Endothelial cell of umbilical vein (primary cell): ENCODE measurements at regions not wholly inside any gene's neighbourhood (a gene's known extent, or its start where the extent isn't known, plus 50 kb on each side); places are given as distances from the start of the nearest gene placed in this dataset.

Source experiments
- BruUV-seq: library from RNA; stranded (reverse); fragments of 400-500 nt; replicated peaks from 2 replicates; lab custom pipeline; 2021; lab: Mats Ljungman, UMichigan
- CTCF ChIA-PET: fragments of 300-600, 350-600 bp; sonication (Branson Sonifier 250); formaldehyde crosslinking; loops from one replicate; lab custom pipeline; 2021; ENCODE audit warnings: antibody characterized with exemption, inconsistent platforms; lab: Charles Lee
- POLR2A ChIA-PET: fragments of 300-600, 350-600 bp; sonication (Branson Sonifier 250); formaldehyde crosslinking; loops from one replicate; lab custom pipeline; 2021; ENCODE audit warnings: antibody characterized with exemption, inconsistent platforms; lab: Charles Lee
- DNase-seq: peaks from one replicate; pipeline ENCODE4 v3.0.0-alpha.2; 2011; ENCODE audit warnings: low read depth, low spot score
- FAIRE-seq: peaks from 2 replicates; lab custom pipeline; 2011; peaks lifted over from hg19 to GRCh38; lab: Jason Lieb, UNC
- H2AFZ ChIP-seq: 2 replicates; pipeline ENCODE4 v1.6.0; 2012; ENCODE audit warnings: low read depth, low read length, control low read depth, inconsistent platforms
- H3K27ac ChIP-seq: 2 replicates; pipeline ENCODE4 v1.5.1; 2011; ENCODE audit warnings: low read depth, mild to moderate bottlenecking, control low read depth, low read length, moderate library complexity; ENCODE audit not compliant: insufficient read depth
- H3K27me3 ChIP-seq, 2 experiments: 2 replicates each; pipeline versions ENCODE4 v1.6.0 to v1.6.1; 2011; ENCODE audit warnings: low read length in 2 of 2, mixed read lengths in 1 of 2; ENCODE audit not compliant: control insufficient read depth in 2 of 2, insufficient read depth in 2 of 2
- H3K36me3 ChIP-seq, 2 experiments: 2 replicates in 1 of 2; 3 replicates in 1 of 2; pipeline ENCODE4 v1.5.1; 2011; ENCODE audit warnings: low read length in 2 of 2, mild to moderate bottlenecking in 1 of 2, moderate library complexity in 1 of 2; ENCODE audit not compliant: control insufficient read depth in 2 of 2, insufficient read depth in 2 of 2; ENCODE audit errors: extremely low read depth in 1 of 2
- H3K4me1 ChIP-seq: 3 replicates; pipeline ENCODE4 v1.5.1; 2011; ENCODE audit warnings: mild to moderate bottlenecking, low read length; ENCODE audit not compliant: control insufficient read depth, insufficient read depth; ENCODE audit errors: extremely low read depth
- H3K4me2 ChIP-seq: 2 replicates; pipeline ENCODE4 v1.6.1; 2011; ENCODE audit warnings: low read length, control low read depth, mixed read lengths; ENCODE audit not compliant: insufficient read depth
- H3K4me3 ChIP-seq, 3 experiments: fragments of 200-600 bp in 1 of 3; sonication (generic), shearing (Covaris generic) in 1 of 3; replicated peaks in 1 of 3; 2 replicates each; pipeline ENCODE4 v1.5.1; 2011 to 2016; ENCODE audit warnings: control low read depth in 3 of 3, low read length in 3 of 3, mild to moderate bottlenecking in 2 of 3, inconsistent platforms in 1 of 3, low read depth in 1 of 3, moderate library complexity in 1 of 3; ENCODE audit not compliant: insufficient read depth in 1 of 3
- H3K79me2 ChIP-seq: 2 replicates; pipeline ENCODE4 v1.6.0; 2012; ENCODE audit warnings: low read length, inconsistent platforms; ENCODE audit not compliant: control insufficient read depth, insufficient read depth
- H3K9ac ChIP-seq: replicated peaks from 2 replicates; pipeline ENCODE3; 2011; ENCODE audit warnings: low read length, control low read depth; ENCODE audit not compliant: insufficient read depth; ENCODE audit errors: extremely low read depth
- H3K9me1 ChIP-seq: replicated peaks from 3 replicates; pipeline ENCODE4 v1.6.0; 2011; ENCODE audit warnings: mild to moderate bottlenecking, low read length; ENCODE audit not compliant: control insufficient read depth, insufficient read depth; ENCODE audit errors: extremely low read depth
- H3K9me3 ChIP-seq: replicated peaks from 2 replicates; pipeline ENCODE4 v1.5.1; 2012; ENCODE audit warnings: low read length, inconsistent platforms; ENCODE audit not compliant: control insufficient read depth, insufficient read depth
- H4K20me1 ChIP-seq: replicated peaks from 2 replicates; pipeline ENCODE3; 2011; ENCODE audit warnings: mild to moderate bottlenecking, low read length; ENCODE audit not compliant: control insufficient read depth, insufficient read depth; ENCODE audit errors: extremely low read depth
- CTCF ChIP-seq, 2 donors: IDR thresholded peaks; 1 replicate in 1 of 2; 2 replicates in 1 of 2; pipeline ENCODE4 v1.5.1; 2011; ENCODE audit warnings: low read length in 2 of 2, mild to moderate bottlenecking in 2 of 2, moderate library complexity in 2 of 2, control low read depth in 1 of 2, inconsistent platforms in 1 of 2, low read depth in 1 of 2; ENCODE audit not compliant: insufficient read depth in 1 of 2; ENCODE audit errors: extremely low read depth in 1 of 2
- EZH2 ChIP-seq: IDR thresholded peaks from 2 replicates; pipeline ENCODE4 v1.6.1; 2012; ENCODE audit warnings: borderline replicate concordance, low read depth, mild to moderate bottlenecking, moderate library complexity, low read length, inconsistent platforms; ENCODE audit not compliant: severe bottlenecking
- FOS ChIP-seq: IDR thresholded peaks from 2 replicates; pipeline ENCODE4 v1.6.1; 2011; ENCODE audit warnings: mild to moderate bottlenecking, low read length, moderate library complexity, borderline replicate concordance; ENCODE audit not compliant: insufficient read depth
- GATA2 ChIP-seq: IDR thresholded peaks from 2 replicates; pipeline ENCODE4 v1.7.0; 2011; ENCODE audit warnings: low read depth, mild to moderate bottlenecking, moderate library complexity, mixed read lengths, low read length; ENCODE audit not compliant: insufficient read length, insufficient read depth
- JUN ChIP-seq: IDR thresholded peaks from 2 replicates; pipeline ENCODE4 v1.6.1; 2011; ENCODE audit warnings: borderline replicate concordance, low read depth; ENCODE audit not compliant: insufficient read length, insufficient read depth
- MAX ChIP-seq: IDR thresholded peaks from 2 replicates; pipeline ENCODE4 v1.6.1; 2011; ENCODE audit not compliant: insufficient read depth, insufficient read length
- MYC ChIP-seq: IDR thresholded peaks from one replicate; pipeline ENCODE4 v1.6.1; 2011; ENCODE audit warnings: mild to moderate bottlenecking, low read depth, low read length
- POLR2A ChIP-seq: IDR thresholded peaks from 2 replicates; pipeline ENCODE4 v1.6.1; 2012; ENCODE audit warnings: low read depth, mild to moderate bottlenecking, control low read depth, low read length
- POLR2AphosphoS5 ChIP-seq: IDR thresholded peaks from 2 replicates; pipeline ENCODE4 v1.6.1; 2012; ENCODE audit warnings: low read depth, mild to moderate bottlenecking, control low read depth, low read length, moderate library complexity; ENCODE audit not compliant: insufficient read depth
- dilution Hi-C: fragments of 300-500 bp; cut with MboI; formaldehyde crosslinking; loops from one replicate; pipeline ENCODE4 v1.15.0; 2019; ENCODE audit warnings: low sequenced_read_pairs; ENCODE audit not compliant: extremely low pct_ligation_motif_present
- intact Hi-C: fragments of 100-400 bp; cut with micrococcal nuclease; formaldehyde crosslinking; loops from one replicate; pipeline ENCODE4 v1.10.0; 2022

GRCh38 chrX:125203365-125203736 lies 116.3 kb upstream of the TEX13C start:
- Histone ChIP-seq H3K27me3 (peaks cover 3 to 4% of the 10 kb centered on the region in 2 experiments), H3K9ac (no peak overlapping the region), H3K9me1 (no peaks in the 10 kb centered on the region), H3K4me2 (no peak overlapping the region), H3K27ac (no peak overlapping the region), H3K79me2 (no peaks in the 10 kb centered on the region), H3K9me3 (no peaks in the 10 kb centered on the region), H2AFZ (no peak overlapping the region), H3K36me3 (no peaks in the 10 kb centered on the region), H3K4me3 (no peak overlapping the region), H4K20me1 (no peaks in the 10 kb centered on the region), H3K4me1 (no peaks in the 10 kb centered on the region)
- FAIRE-seq (no peak), DNase-seq (no peak)
- POLR2A ChIA-PET = no interaction called here
- CTCF ChIA-PET = no interaction called here
- BruUV-seq = no TSS peak
- TF ChIP-seq MAX (no peak), EZH2 (no peak), POLR2AphosphoS5 (no peak), GATA2 (no peak), JUN (no peak), MYC (no peak), POLR2A (no peak), FOS (no peak), CTCF (IDR thresholded peaks at IDR 0.05; ENCODE audit: extremely low read depth in 1 of 2, insufficient read depth in 1 of 2, low read depth in 1 of 2, low read length in 2 of 2) (no peak)
- intact Hi-C loops = no loop called here
- dilution Hi-C loops = no loop called here
